HFF-Myc (cell line): ENCODE measurements at regions not wholly inside any gene's neighbourhood (a gene's known extent, or its start where the extent isn't known, plus 50 kb on each side); places are given as distances from the start of the nearest gene placed in this dataset.

Source experiments
- DNase-seq: peaks from one replicate; pipeline ENCODE4 v3.0.0-alpha.2; 2011; ENCODE audit warnings: low read depth; ENCODE audit errors: extremely low read depth
- H3K4me3 ChIP-seq: replicated peaks from 2 replicates; pipeline ENCODE4 v1.5.1; 2011; ENCODE audit warnings: low read depth, mild to moderate bottlenecking, control low read depth, low read length
- CTCF ChIP-seq: IDR thresholded peaks from 2 replicates; pipeline ENCODE4 v1.5.1; 2012; ENCODE audit warnings: mild to moderate bottlenecking, low read depth, low read length, control low read depth; ENCODE audit errors: missing control alignments

DNA sequence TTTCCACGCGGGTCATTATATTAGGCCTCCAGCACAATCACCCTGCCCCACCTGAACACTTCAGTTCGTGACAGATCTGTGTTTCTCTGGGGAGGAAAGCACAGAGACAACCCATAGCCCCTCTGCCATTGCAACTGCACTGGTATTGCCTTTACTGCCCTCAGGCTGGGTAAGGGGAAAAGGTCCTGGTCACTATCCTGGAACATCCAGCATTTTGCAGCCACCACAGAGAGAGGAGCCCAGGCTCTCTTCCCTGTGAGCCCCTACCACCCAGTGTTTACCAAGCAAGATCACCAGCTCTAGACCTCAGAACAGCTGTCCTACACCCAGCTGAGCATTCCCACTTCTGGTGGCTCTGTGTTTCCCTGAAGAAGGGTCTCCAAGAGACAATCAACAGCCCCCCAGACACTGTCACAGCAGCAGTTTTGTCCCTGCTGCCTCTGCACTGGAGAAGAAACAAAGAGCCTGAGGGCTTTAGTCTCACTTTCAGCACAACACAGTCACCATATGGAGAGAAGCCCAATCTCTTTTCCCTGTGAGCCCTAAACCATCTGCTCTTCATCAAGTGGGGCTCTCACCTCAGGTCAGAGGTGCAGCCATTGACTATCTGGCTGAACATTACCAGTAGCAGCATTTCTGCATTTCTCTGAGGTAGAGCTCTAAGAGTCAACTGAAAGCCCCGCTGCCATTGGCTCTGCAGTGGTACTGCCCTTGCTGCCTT, 655.2 kb upstream of the FAM174A start:
- no peak for DNase-seq
- no peak for TF ChIP-seq CTCF
- no peak overlapping the region for H3K4me3 ChIP-seq

- no peak for DNase-seq
- TF ChIP-seq CTCF, result no peak
- no peak overlapping the region for H3K4me3 ChIP-seq
Observed at GRCh38 chr5:99878830-99879229, 656.3 kb upstream of the FAM174A start.

GRCh38 chr5:99866740-99867139, 668.4 kb upstream of the FAM174A start:
- H3K4me3 ChIP-seq, result no peak overlapping the region
- no peak for DNase-seq
- TF ChIP-seq CTCF, result no peak

DNA sequence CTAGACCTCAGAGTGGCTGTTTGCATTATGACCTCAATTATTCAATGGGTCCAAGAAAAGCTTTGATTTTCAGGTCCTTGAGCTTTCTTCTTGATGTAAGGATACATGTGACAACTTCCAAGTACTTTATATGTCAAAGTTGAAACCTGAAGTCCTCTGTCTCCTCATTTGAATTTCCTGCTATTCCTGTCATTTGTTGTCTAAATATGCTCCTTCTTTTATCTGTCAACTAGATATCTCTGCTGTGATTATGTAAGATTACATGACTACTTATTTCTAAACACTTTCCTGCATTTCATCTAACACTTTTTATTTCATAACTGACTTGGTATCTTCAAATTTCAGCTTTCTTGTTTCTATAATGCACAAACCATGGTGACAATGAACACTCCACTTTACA, 670.0 kb upstream of the FAM174A start:
- H3K4me3 ChIP-seq, result no peak overlapping the region
- DNase-seq, result no peak
- TF ChIP-seq CTCF, result no peak

- H3K4me3 ChIP-seq, result no peak overlapping the region
- no peak for TF ChIP-seq CTCF
- no peak for DNase-seq
Observed at GRCh38 chr5:99835791-99836190, 699.4 kb upstream of the FAM174A start.

DNA sequence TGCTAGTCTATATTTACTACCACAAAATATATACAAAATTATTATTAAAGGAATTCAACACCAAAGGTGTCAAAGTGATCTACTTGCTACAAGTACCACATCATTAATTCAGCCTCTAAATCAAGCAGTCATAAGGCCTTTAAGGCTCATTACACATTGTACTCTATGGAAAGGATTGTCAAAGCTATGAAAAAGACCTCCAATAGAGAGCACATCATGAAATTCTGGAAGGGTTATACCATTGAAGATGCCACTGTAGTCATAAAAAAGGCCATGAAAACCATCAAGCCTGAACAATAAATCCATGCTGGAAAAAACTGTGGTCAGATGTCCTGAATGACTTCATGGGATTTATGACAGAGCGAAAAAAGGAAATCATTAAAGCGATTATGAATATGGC, 708.0 kb upstream of the FAM174A start:
- DNase-seq, result no peak
- H3K4me3 ChIP-seq, result no peak overlapping the region
- no peak for TF ChIP-seq CTCF

GRCh38 chr5:99817796-99818195, 717.4 kb upstream of the FAM174A start:
- TF ChIP-seq CTCF, result no peak
- DNase-seq, result no peak
- no peak overlapping the region for H3K4me3 ChIP-seq
